ENCODE measurements at regions not wholly inside any gene's neighbourhood (a gene's known extent, or its start where the extent isn't known, plus 50 kb on each side); places are given as distances from the start of the nearest gene placed in this dataset.
A peak's percentile ranks its signal among the peaks of the same experiment; 100 is the strongest.
"Not testable (repeated sequence)": the region's sequence is repeated elsewhere in the genome, so short reads cannot be mapped to it uniquely, and the experiment has no call there.

DNA sequence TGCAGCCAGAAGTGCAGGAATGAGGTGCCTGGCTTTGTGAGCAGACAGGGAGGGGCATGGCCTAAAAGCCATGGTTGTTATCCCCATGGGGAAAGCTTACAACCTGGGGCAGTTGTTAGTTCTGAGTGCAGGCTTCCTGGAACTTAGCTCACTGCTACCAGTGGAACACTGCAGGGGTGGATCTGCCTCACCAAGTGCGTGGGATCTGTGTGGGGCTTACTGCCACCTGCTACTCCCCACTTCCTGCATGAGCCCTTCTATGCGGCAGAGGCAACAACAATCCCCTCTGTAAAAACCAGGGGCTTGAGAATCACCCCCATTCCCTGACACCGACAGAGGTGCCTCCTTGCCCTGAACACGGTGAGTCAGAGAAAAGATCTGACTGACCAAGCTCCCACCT lies 174.6 kb downstream of the SPIN4 start:
- not testable (repeated sequence) for DNase-seq

DNA sequence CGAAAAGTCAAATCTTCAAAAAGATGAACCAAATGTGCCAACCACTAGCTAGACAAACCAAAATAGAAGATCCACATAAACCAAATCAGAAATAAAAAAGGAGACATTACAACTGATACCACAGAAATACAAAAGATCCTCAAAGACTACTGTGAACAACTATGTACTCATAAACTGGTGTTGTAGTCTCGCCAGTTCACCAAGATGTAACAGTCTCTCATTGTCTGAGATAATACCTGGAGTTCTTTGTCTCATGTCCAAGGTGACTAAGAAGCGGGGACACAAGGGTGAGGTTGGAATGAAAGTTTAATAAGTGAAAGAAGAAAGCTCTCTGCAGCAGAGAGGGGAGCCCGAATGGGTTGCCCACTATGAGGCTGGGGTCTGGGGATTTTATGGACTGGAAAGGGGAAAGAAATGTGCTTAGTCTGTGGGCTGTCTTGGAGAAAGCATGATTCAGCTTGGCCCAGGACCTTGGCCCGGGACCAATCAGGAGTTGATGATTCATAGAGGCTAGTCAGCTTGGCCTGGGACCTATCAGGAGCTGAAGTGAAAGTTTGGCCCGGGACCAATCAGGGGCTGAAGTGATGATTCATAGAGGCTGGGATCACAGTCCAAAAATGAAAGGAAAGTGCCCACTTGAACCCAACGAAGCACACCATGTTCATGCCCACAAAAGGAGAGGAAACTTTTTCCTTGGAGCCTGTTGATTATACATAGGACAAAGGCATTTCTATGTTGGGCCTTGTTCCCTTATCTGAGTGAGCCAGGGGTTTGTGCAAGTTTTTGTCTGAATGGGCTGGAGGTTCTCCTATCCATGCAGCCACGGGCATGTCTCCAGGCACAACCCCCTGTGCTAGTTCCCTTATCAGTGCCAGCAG lies 177.1 kb downstream of the SPIN4 start:
- not testable (repeated sequence) for DNase-seq

DNA sequence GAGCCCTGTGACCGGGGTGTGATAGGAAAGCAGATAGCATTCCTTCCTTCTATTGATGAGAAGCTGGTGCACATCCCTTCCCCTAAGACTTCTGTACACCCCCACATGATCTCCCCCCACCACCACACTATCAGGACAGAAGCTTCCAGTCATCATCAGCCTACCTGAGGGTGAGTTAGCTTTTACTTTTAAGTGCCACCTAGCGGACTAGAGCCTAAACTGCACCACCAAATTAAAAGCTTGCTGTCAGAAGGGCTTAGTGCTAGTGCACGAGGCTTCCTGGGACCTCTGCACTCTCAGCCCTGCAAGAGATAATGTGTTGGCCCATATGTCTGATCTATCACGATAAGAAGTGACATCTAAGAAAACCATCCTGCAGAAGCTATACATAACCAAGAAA lies 181.7 kb downstream of the SPIN4 start:
- DNase-seq = not testable (repeated sequence)

DNA sequence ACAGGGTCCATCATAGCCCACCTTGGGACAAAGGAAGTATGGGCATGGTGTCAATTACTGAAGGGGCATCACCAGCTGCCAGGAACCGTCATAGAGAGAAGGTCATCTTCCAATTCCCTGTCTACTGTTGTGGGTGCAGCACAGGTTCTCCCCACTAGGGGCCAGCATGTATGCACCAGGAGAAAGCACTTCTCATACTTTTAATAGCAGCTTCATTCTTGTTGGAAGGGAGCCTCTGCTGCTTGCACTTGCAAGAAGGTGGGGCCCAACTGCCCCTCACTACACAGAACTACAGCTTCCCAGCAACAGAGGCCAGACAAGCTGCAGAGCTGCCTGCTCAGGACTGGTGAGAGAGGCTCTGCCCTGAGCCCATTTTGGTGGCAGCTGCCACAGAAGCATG lies 182.2 kb downstream of the SPIN4 start:
- DNase-seq = not testable (repeated sequence)

DNA sequence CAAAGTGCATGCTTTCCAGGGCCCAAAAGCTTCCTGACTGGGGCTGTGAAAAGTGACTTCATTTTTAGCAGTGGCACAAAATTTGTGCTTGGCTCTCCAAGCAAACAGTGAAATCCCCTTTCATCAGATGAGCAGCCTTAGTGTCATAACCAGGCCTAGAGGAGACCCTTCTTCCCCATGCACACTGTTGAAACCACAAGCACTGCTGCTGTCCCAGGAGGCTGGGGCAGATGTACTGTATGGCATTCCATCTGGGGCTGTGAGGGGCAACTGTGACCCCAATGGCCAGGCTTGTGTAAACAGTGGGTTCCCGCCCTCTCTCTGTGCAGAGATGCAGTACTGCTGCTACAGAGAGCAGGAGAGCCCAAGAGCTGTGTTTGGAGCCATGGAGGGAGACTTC lies 184.1 kb downstream of the SPIN4 start:
- DNase-seq = not testable (repeated sequence)

DNA sequence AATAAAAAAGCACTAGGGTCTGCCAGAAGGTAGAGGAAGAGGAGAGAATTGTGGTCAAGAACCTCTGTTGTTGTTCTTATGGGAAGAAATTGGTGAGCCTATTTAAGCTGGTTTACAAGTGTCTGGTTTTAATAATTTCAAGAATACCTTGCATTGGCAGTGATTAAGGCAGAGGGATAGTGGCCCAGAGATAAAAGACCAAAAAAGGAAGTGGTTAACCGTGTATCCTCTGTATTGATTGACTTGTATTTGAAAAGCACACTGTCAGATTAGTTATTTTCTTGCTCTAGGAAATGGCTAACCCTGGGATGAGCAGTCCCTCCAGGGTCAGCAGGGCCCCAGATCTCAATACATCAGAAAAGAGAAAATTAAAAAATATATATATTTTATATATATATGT lies 190.1 kb downstream of the SPIN4 start:
- not testable (repeated sequence) for DNase-seq

DNA sequence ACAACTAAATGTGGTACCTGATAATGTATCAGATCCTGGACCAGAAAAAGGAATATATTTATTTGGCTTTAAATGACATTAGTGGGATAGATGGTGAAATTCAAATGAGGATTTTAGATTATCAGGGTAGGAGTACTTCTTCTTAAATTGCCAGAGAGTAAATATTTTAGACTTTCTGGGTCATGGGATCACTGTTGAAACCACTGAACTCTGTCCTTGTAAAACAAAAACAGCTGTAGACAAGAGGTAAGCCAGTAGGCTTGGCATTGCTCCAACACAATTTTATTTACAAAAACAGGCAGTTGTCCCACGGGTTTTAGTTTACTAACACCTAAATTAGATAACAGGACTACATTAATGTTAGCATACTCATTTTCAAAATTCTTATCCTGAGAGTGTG lies 190.8 kb downstream of the SPIN4 start:
- not testable (repeated sequence) for DNase-seq

DNA sequence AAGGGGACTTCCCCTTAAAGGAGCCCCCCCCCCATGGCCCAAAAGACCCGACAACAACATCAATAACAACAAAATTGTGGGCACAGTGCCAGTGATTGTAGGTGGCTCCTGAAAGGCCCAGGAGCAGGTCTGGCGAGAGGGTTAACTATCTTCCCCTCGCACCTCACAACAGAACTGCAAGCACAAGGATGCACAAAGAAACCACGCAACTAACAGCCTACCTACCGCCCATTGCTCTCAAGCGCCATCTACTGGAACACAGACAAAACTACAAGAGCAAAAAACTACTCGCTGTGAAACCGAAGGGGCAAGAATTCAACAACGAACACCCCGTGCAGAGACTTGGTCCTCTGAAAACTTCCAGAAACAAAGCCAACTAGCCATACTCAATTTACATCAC lies 205.6 kb downstream of the SPIN4 start:
- not testable (repeated sequence) for DNase-seq

DNA sequence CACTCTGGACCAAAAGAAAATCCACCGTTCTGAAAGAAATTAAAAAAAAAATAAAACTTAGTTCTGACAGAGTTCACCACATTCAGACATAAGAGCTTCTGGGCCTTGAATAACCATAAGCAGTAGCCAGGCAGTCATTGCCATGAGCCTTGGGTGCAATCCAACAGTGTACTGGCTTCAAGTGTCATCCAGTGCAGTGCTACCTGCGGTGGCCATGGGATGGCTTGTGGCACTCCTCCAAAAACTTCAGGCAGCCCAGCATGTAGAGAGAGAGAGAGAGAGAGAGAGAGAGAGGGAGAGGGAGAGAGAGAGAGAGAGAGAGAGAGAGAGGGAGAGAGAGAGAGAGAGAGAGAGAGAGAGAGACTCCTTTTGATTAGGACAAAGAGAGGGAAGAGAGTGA lies 208.5 kb downstream of the SPIN4 start:
- DNase-seq = not testable (repeated sequence)

DNA sequence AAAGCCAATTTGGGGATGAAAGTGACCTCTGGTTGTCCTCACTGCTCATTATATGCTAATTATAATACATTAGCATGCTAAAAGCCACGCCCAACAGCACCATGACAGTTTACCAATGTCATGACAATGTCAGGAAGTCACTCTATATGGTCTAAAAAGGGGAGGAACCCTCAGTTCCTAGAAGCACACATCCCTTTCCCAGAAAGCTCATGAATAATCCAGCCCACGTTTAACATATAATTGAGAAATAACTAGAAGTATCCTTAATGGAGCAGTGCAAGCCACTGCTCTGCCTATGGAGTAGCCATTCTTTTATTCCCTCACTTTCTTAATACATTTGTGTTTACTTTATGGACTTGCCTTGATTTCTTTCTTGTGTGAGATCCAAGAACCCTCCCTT lies 215.3 kb downstream of the SPIN4 start:
- DNase-seq = not testable (repeated sequence)

DNA sequence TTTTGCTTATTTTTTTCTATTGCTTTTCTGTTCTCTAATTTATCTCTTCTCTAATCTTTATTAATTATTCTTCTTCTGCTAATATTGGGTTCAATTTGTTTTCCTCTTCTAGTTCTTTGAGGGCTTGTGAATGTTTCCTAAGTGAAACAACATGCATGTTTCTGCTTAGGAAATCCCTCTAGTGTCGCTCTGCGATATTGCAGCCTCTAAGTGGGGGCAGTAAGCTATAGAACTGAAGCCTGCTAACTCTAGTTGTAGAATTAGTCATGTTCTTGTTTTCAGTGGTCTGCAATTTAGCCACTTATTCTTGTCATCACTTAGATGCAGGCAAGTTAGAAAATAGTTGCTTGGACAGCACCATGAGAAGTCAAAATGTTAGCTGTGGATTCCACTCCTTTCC lies 222.6 kb downstream of the SPIN4 start:
- DNase-seq = peak; percentile 64

DNA sequence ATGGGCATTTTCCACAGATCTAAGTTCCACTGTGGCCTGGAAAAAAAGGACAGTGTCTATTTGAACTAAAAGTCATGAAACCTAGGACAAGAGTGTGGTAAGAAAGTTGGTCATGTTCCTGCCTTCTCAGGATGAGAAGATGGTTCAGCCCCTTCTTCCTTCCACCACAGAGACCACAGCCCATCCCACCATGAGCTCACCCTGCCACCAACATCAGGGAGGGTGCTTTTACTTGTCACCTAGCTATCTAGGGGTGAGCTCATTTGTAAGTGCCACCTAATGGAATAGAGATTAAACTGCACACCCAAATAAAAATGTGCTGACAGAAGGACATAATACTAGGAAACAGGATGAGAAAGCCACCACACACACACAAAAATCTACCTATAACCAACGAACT lies 235.9 kb downstream of the SPIN4 start:
- no peak for DNase-seq

DNA sequence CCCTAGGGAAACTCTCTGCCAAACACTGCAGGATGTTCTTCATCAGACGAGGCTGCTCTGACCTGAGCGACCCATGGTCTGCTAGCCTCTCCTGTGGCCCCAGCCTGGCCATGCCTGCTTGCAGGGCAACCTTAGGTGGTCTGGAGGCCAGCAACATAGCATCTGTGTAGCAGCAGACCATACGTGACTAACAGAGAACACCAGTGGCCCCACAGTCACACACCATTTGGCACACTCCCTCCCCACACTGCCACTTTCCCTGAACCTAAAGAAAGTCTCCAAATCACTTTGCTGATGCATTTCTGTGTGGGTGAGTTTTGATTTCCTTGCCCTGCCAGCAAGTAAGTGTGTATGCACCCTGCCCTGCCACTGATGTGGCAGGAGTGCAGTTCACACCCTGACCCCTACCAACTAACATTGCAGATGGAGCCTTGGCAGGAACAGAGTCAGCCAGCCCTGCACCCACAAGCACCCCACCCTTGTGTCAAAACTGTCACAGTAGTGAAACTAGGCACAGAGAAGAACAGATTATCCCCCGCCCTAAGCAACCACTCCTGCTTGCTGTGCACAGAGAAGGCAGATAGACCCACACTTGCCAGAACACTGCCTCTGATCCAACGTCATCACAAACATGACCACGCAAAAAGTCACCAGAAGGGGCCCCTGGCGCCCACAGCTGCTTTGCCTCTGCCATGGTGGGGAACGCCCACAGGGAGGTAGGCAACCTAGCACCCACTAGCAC lies 249.1 kb downstream of the SPIN4 start:
- no peak for DNase-seq

DNA sequence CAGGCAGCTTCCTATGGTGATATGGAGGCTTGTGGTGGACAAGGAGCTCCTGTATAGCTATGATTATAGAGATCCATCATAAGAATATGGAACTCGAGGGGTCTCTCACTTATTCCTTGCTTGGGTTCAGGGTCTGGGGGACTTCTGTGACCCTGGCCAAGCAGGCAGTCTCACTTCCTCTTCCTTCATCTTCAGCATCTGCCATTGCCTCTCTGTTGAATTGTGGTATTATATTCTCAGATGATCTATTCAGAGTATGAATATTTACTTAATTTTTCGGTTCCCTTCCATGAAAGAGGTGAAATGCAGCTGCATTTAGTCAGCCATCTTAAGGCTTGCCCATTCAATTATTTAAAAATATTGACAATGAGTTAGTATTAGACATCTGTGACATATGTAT lies 292.9 kb downstream of the SPIN4 start:
- DNase-seq = no peak

DNA sequence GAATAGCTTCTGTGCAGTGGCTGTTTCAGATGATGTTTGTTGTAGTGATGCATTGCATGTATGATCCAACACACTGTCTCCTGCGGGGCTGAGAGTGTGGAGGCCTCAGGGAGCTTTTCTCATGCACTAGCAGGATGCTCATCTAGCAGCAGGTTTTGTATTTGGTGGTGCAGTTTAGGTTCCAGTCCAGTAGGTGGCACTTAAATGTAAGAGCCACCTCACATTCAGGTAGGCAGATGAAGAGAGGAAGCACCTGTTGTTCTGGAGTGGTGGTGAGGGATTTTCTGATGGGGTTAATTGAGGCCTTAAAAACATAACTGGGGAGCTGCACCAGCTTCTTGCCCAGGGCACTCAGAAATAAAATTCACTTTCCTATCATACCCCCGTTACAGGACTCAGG lies 300.9 kb downstream of the SPIN4 start:
- DNase-seq = peak; percentile 66

DNA sequence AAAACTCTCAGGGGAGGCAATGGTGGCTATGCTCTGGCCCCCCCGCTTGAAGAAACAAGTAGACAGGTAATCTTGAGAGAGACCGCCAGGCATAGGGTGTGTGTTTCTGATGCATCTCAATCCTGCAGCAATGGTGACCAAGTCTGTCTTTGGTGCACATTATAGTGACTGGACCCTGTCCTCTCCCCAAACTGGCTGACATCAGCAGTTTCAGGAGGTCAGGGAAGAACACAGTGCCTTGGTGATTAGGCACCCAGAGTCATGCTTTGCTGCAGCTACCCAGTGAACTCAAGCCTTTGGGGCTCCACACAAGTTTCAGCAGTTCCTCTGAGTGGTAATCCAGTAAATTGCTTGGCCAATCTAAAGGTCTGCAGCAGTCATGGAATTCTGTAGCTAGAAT lies 318.3 kb downstream of the SPIN4 start:
- no peak for DNase-seq

DNA sequence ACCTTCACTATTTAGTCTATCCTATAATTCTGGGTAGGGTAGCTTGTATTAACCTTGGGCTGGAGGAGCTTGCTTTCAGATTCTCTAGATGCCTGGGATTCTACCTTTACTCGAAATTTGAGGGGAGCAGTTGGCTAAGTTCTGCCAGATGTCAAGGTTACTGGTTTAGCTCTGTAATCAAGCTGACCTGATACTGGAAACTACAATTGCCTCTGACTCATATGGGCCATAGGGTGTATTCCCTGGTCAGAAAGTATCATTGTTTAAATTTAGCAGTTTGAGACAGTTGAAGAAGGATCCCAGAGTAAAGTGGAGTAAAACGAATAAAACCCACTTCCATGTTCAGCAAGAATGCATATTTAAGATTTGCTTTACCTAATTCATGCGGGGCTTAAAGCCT lies 337.6 kb downstream of the SPIN4 start:
- DNase-seq = no peak

DNA sequence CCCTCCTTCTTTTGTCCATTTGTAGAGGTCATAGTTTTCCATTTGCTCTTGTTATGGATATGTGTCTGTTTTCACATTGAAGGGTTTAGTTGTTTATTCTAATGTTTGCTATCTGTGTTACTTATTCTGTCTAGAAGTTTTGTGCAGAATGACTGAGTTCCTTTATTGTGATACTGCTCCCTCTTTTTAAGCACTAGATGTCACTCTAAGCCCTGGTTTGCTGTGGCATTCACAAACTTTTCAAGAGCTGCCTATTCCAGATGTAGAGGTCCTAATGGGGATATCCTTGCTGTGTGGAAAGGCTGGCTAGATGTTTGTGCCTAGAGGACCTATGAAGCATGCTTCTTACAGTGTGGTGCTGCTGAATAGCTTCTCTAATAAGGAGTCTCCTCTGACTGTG lies 338.6 kb downstream of the SPIN4 start:
- peak; percentile 51 for DNase-seq

DNA sequence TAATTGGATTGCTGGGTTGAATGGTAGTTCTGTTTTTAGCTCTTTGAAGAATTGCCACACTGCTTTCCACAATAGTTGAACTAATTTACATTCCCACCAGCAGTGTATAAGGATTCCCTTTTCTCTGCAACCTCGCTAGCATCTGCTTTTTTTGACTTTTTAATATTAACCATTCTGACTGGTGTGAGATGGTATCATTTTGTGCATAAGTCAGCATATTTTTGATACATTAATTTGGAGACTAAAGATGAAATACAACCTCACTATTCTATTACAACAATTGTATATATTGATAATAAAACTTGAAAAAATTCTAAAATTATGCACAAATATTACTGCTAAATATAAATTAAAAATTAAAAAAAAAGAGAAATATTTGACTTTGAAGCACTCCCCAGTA lies 350.9 kb downstream of the SPIN4 start:
- not testable (repeated sequence) for DNase-seq

Measured in DMS53 (cell line).